ENCODE measurements at regions not wholly inside any gene's neighbourhood (a gene's known extent, or its start where the extent isn't known, plus 50 kb on each side); places are given as distances from the start of the nearest gene placed in this dataset.

GRCh38 chr3:106175276-106175675 lies 306.5 kb upstream of the CBLB start:
- TF ChIP-seq MAX (IDR thresholded peaks at IDR 0.05; ENCODE audit: low read depth), result no peak
- TF ChIP-seq CTCF (IDR thresholded peaks at IDR 0.05), result no peak
- no peak for TF ChIP-seq EZH2phosphoT487 (IDR thresholded peaks at IDR 0.05; ENCODE audit: borderline replicate concordance, low read depth)
- no peak for TF ChIP-seq MXI1 (IDR thresholded peaks at IDR 0.05; ENCODE audit: low read depth, low read length)
- no peak for TF ChIP-seq EP300 (IDR thresholded peaks at IDR 0.05; ENCODE audit: borderline replicate concordance in 1 of 2, low read depth in 1 of 2, low read length in 1 of 2)
- no peak for TF ChIP-seq NRF1 (IDR thresholded peaks at IDR 0.05; ENCODE audit: low read depth, low read length)
- TF ChIP-seq TAF1 (IDR thresholded peaks at IDR 0.05; ENCODE audit: borderline replicate concordance, low read depth, low read length), result no peak
- TF ChIP-seq, protein P1, sequence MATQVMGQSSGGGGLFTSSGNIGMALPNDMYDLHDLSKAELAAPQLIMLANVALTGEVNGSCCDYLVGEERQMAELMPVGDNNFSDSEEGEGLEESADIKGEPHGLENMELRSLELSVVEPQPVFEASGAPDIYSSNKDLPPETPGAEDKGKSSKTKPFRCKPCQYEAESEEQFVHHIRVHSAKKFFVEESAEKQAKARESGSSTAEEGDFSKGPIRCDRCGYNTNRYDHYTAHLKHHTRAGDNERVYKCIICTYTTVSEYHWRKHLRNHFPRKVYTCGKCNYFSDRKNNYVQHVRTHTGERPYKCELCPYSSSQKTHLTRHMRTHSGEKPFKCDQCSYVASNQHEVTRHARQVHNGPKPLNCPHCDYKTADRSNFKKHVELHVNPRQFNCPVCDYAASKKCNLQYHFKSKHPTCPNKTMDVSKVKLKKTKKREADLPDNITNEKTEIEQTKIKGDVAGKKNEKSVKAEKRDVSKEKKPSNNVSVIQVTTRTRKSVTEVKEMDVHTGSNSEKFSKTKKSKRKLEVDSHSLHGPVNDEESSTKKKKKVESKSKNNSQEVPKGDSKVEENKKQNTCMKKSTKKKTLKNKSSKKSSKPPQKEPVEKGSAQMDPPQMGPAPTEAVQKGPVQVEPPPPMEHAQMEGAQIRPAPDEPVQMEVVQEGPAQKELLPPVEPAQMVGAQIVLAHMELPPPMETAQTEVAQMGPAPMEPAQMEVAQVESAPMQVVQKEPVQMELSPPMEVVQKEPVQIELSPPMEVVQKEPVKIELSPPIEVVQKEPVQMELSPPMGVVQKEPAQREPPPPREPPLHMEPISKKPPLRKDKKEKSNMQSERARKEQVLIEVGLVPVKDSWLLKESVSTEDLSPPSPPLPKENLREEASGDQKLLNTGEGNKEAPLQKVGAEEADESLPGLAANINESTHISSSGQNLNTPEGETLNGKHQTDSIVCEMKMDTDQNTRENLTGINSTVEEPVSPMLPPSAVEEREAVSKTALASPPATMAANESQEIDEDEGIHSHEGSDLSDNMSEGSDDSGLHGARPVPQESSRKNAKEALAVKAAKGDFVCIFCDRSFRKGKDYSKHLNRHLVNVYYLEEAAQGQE (IDR thresholded peaks at IDR 0.05; ENCODE audit: low read depth, low read length), result no peak
- TF ChIP-seq, protein P2, sequence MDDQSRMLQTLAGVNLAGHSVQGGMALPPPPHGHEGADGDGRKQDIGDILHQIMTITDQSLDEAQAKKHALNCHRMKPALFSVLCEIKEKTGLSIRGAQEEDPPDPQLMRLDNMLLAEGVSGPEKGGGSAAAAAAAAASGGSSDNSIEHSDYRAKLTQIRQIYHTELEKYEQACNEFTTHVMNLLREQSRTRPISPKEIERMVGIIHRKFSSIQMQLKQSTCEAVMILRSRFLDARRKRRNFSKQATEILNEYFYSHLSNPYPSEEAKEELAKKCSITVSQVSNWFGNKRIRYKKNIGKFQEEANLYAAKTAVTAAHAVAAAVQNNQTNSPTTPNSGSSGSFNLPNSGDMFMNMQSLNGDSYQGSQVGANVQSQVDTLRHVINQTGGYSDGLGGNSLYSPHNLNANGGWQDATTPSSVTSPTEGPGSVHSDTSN (IDR thresholded peaks at IDR 0.05), result no peak
- no peak for TF ChIP-seq TEAD4 (IDR thresholded peaks at IDR 0.05; ENCODE audit: borderline replicate concordance, insufficient read depth)
- TF ChIP-seq NFIC (IDR thresholded peaks at IDR 0.05; ENCODE audit: borderline replicate concordance), result no peak
- no peak for TF ChIP-seq SIN3A (IDR thresholded peaks at IDR 0.05; ENCODE audit: borderline replicate concordance, low read depth, low read length)
- no peak for TF ChIP-seq FOXJ3 (CRISPR knock-in tag; IDR thresholded peaks at IDR 0.05)
- TF ChIP-seq POLR2AphosphoS5 (IDR thresholded peaks at IDR 0.05; ENCODE audit: low read depth, low read length), result no peak

Measured in SK-N-SH (cell line).